ENCODE measurements at regions not wholly inside any gene's neighbourhood (a gene's known extent, or its start where the extent isn't known, plus 50 kb on each side); places are given as distances from the start of the nearest gene placed in this dataset.

GRCh38 chr2:150643114-150643725 is 155.8 kb upstream of the RND3 start:
- Histone ChIP-seq H3K9me3 (ENCODE audit: control insufficient read depth in 4 of 4, low read length in 3 of 4) (no peaks in the 10 kb centered on the region), H3K27me3 (ENCODE audit: control insufficient read depth in 4 of 4, insufficient read depth in 4 of 4, low read length in 3 of 4) (no peaks in the 10 kb centered on the region), H3K4me3 (ENCODE audit: low read depth in 1 of 3, low read length in 3 of 3) (no peak overlapping the region), H3K4me1 (ENCODE audit: control insufficient read depth in 4 of 4, insufficient read depth in 4 of 4, low read length in 3 of 4) (no peaks in the 10 kb centered on the region), H3K27ac (ENCODE audit: low read depth in 1 of 2, low read length in 2 of 2) (no peak overlapping the region), H3K36me3 (ENCODE audit: control insufficient read depth in 4 of 4, insufficient read depth in 3 of 4, low read depth in 1 of 4, low read length in 3 of 4) (no peaks in the 10 kb centered on the region), H3K9ac (ENCODE audit: low read depth in 1 of 2, low read length in 2 of 2) (no peak overlapping the region)
- 94% methylated on average over 10 of the region's 10 CpGs for WGBS
- no peak for DNase-seq (ENCODE audit: low spot score)
- no peak for TF ChIP-seq CTCF (IDR thresholded peaks at IDR 0.05; ENCODE audit: low read depth, low read length, missing input control)
- no peak for TF ChIP-seq GABPA (IDR thresholded peaks at IDR 0.05 in 1 of 2, conservative IDR thresholded peaks at IDR 0.05 in 1 of 2)
- TF ChIP-seq RAD21 (IDR thresholded peaks at IDR 0.05), result no peak

GRCh38 chr2:150640039-150640438 is 152.6 kb upstream of the RND3 start:
- Histone ChIP-seq H3K4me1 (ENCODE audit: control insufficient read depth in 4 of 4, insufficient read depth in 4 of 4, low read length in 3 of 4) (no peaks in the 10 kb centered on the region), H3K9me3 (ENCODE audit: control insufficient read depth in 4 of 4, low read length in 3 of 4) (no peaks in the 10 kb centered on the region), H3K27me3 (ENCODE audit: control insufficient read depth in 4 of 4, insufficient read depth in 4 of 4, low read length in 3 of 4) (no peaks in the 10 kb centered on the region), H3K4me3 (ENCODE audit: low read depth in 1 of 3, low read length in 3 of 3) (no peak overlapping the region), H3K36me3 (ENCODE audit: control insufficient read depth in 4 of 4, insufficient read depth in 3 of 4, low read depth in 1 of 4, low read length in 3 of 4) (no peaks in the 10 kb centered on the region), H3K27ac (ENCODE audit: low read depth in 1 of 2, low read length in 2 of 2) (no peak overlapping the region), H3K9ac (ENCODE audit: low read depth in 1 of 2, low read length in 2 of 2) (no peak overlapping the region)
- no peak for DNase-seq (ENCODE audit: low spot score)
- WGBS, result 55% methylated on average over 4 of the region's 4 CpGs
- no peak for TF ChIP-seq JUND (IDR thresholded peaks at IDR 0.05)
- TF ChIP-seq NR2F2 (IDR thresholded peaks at IDR 0.05), result no peak

GRCh38 chr2:150639383-150639782 is 151.9 kb upstream of the RND3 start:
- Histone ChIP-seq H3K27ac (ENCODE audit: low read depth in 1 of 2, low read length in 2 of 2) (no peak overlapping the region), H3K4me3 (ENCODE audit: low read depth in 1 of 3, low read length in 3 of 3) (no peak overlapping the region), H3K27me3 (ENCODE audit: control insufficient read depth in 4 of 4, insufficient read depth in 4 of 4, low read length in 3 of 4) (no peaks in the 10 kb centered on the region), H3K36me3 (ENCODE audit: control insufficient read depth in 4 of 4, insufficient read depth in 3 of 4, low read depth in 1 of 4, low read length in 3 of 4) (no peaks in the 10 kb centered on the region), H3K9ac (ENCODE audit: low read depth in 1 of 2, low read length in 2 of 2) (no peak overlapping the region), H3K9me3 (ENCODE audit: control insufficient read depth in 4 of 4, low read length in 3 of 4) (no peaks in the 10 kb centered on the region), H3K4me1 (ENCODE audit: control insufficient read depth in 4 of 4, insufficient read depth in 4 of 4, low read length in 3 of 4) (no peaks in the 10 kb centered on the region)
- 29% methylated on average over 3 of the region's 3 CpGs for WGBS
- no peak for DNase-seq (ENCODE audit: low spot score)
- no peak for TF ChIP-seq NR2F2 (IDR thresholded peaks at IDR 0.05)
- no peak for TF ChIP-seq ZBTB33 (IDR thresholded peaks at IDR 0.05)
- no peak for TF ChIP-seq EGR1 (IDR thresholded peaks at IDR 0.05; ENCODE audit: low read depth in 2 of 2)
- no peak for TF ChIP-seq MAX (IDR thresholded peaks at IDR 0.05)
- no peak for TF ChIP-seq HNF4G (IDR thresholded peaks at IDR 0.05)
- no peak for TF ChIP-seq YY1 (IDR thresholded peaks at IDR 0.05)
- TF ChIP-seq CTCF (IDR thresholded peaks at IDR 0.05; ENCODE audit: low read depth, low read length, missing input control), result no peak
- TF ChIP-seq RXRA (IDR thresholded peaks at IDR 0.05), result no peak
- no peak for TF ChIP-seq REST (IDR thresholded peaks at IDR 0.05)
- no peak for TF ChIP-seq TAF1 (conservative IDR thresholded peaks at IDR 0.05)
- no peak for TF ChIP-seq FOXA2 (IDR thresholded peaks at IDR 0.05)
- TF ChIP-seq FOXA1 (IDR thresholded peaks at IDR 0.05), result no peak
- no peak for TF ChIP-seq GABPA (IDR thresholded peaks at IDR 0.05 in 1 of 2, conservative IDR thresholded peaks at IDR 0.05 in 1 of 2)
- TF ChIP-seq ATF3 (IDR thresholded peaks at IDR 0.05), result no peak
- no peak for TF ChIP-seq RAD21 (IDR thresholded peaks at IDR 0.05)

Measured in liver (tissue), 8 donors.